ENCODE measurements at regions not wholly inside any gene's neighbourhood (a gene's known extent, or its start where the extent isn't known, plus 50 kb on each side); places are given as distances from the start of the nearest gene placed in this dataset.

DNA sequence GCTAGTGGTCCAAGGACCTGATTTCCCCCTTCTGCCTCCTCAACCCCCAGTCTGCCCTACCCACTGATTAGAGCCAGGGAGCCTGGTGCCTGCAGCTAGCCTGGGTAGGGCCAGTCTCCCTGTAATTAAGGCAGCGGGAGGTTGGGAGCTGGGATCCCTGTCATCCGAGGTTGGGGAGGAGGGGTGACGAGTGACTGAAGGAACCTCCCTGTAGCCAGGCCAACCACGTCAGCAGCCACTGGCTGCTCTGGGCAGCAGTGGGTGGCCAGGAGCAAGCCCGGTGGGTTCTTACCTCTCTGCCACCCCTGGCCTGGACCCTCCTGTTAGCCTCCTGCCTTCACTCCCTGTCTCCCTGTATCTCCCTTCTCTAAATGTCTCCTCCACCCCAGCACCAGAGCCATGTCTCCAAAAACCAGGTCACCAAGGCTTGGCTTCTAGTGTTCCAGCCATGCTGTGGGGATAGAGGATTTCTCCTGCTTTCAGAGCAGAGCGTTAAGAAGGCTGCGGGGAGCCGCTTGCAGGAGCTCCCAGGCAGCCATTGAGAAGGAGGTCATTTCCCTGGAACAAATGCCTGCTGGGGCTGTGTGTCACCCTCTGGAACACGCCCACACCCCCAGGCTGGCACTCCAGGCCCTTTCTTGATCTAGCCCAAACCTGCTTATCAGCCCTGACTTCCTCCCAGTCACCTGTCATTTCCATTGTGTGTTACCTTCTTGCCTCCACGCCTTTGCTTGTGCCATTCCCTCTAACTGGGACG, 65.0 kb upstream of the GGTA1 start:
- TF ChIP-seq MTA3 (CRISPR knock-in tag; IDR thresholded peaks at IDR 0.05) (no peak), TCF12 (IDR thresholded peaks at IDR 0.05) (no peak), TCF12 (CRISPR knock-in tag; IDR thresholded peaks at IDR 0.05) (no peak), POLR2A (IDR thresholded peaks at IDR 0.05; ENCODE audit: insufficient read depth in 1 of 2, low read depth in 2 of 2, low read length in 2 of 2) (no peak), CHD2 (IDR thresholded peaks at IDR 0.05; ENCODE audit: low read depth, low read length) (no peak)
- TF ChIP-seq, protein P1, sequence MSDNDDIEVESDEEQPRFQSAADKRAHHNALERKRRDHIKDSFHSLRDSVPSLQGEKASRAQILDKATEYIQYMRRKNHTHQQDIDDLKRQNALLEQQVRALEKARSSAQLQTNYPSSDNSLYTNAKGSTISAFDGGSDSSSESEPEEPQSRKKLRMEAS (IDR thresholded peaks at IDR 0.05), result no peak
- TF ChIP-seq, protein P2, sequence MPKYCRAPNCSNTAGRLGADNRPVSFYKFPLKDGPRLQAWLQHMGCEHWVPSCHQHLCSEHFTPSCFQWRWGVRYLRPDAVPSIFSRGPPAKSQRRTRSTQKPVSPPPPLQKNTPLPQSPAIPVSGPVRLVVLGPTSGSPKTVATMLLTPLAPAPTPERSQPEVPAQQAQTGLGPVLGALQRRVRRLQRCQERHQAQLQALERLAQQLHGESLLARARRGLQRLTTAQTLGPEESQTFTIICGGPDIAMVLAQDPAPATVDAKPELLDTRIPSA (CRISPR knock-in tag; IDR thresholded peaks at IDR 0.05; ENCODE audit: borderline replicate concordance), result no peak
- TF ChIP-seq, protein P3, sequence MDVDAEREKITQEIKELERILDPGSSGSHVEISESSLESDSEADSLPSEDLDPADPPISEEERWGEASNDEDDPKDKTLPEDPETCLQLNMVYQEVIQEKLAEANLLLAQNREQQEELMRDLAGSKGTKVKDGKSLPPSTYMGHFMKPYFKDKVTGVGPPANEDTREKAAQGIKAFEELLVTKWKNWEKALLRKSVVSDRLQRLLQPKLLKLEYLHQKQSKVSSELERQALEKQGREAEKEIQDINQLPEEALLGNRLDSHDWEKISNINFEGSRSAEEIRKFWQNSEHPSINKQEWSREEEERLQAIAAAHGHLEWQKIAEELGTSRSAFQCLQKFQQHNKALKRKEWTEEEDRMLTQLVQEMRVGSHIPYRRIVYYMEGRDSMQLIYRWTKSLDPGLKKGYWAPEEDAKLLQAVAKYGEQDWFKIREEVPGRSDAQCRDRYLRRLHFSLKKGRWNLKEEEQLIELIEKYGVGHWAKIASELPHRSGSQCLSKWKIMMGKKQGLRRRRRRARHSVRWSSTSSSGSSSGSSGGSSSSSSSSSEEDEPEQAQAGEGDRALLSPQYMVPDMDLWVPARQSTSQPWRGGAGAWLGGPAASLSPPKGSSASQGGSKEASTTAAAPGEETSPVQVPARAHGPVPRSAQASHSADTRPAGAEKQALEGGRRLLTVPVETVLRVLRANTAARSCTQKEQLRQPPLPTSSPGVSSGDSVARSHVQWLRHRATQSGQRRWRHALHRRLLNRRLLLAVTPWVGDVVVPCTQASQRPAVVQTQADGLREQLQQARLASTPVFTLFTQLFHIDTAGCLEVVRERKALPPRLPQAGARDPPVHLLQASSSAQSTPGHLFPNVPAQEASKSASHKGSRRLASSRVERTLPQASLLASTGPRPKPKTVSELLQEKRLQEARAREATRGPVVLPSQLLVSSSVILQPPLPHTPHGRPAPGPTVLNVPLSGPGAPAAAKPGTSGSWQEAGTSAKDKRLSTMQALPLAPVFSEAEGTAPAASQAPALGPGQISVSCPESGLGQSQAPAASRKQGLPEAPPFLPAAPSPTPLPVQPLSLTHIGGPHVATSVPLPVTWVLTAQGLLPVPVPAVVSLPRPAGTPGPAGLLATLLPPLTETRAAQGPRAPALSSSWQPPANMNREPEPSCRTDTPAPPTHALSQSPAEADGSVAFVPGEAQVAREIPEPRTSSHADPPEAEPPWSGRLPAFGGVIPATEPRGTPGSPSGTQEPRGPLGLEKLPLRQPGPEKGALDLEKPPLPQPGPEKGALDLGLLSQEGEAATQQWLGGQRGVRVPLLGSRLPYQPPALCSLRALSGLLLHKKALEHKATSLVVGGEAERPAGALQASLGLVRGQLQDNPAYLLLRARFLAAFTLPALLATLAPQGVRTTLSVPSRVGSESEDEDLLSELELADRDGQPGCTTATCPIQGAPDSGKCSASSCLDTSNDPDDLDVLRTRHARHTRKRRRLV (CRISPR knock-in tag; IDR thresholded peaks at IDR 0.05), result no peak
